GM18508 (cell line): ENCODE measurements at regions not wholly inside any gene's neighbourhood (a gene's known extent, or its start where the extent isn't known, plus 50 kb on each side); places are given as distances from the start of the nearest gene placed in this dataset.

Source experiments
- ATAC-seq: cut with Tn5 transposase; IDR thresholded peaks from one replicate; pipeline ENCODE4 v1.9.1; 2021; ENCODE audit warnings: moderate number of reproducible peaks; ENCODE audit not compliant: insufficient read depth, unreplicated experiment

DNA sequence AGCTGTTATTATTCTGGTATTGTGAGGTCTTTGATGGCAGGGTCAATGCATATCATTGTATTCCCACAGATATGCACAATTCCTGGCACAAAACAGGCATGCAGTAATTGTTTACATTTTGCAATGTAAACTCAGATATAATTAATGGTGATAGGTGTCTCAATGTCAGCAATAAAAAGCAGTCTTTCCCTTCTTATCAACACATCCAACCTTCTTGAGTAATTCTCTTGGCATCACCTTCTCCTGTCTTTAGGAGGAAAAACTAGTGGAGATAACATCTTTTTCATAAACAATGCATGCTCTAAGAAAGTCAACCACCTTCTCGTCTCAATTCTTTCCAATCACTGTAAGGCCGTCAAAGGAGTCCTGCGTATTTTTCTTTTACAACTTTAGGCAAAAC, 313.3 kb upstream of the GULP1 start:
- ATAC-seq = no peak

DNA sequence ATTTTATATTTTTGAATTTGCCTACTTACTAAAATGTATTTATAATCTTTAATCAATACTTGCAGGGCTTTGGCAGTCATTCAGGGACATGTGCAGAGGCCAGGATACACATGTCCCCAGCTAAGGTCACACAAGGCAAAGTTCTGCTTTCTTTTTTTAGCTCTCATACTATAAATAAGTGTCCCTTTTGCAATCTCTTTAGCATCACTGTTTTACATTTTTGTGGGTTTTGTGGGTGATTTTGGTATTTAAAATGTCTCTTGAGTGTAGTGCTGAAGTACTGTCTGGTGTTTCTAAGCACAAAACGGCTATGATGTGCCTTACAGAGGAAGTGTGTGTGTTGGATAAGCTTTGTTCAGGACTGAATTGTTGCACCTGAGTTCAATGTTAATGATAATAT, 309.0 kb upstream of the GULP1 start:
- ATAC-seq = peak; percentile 80

DNA sequence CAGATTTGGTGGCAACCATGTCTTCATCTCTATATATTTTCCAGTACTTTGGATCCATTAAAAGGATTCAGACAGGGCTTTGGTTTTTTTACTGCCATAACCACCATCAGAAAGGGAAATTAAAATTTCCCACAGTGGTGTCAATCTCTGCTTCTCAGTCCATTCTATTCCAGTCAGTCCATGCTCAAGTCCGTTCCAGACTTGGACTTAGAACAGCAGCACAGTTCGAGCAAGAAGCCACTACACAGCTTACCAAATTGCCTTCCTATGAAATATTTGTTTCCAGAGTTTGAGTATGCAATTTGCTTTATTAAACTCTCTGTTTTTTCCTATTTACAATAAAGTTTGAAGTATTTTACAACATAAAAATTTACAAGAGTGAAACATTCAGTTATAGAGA, 306.5 kb upstream of the GULP1 start:
- ATAC-seq = no peak

DNA sequence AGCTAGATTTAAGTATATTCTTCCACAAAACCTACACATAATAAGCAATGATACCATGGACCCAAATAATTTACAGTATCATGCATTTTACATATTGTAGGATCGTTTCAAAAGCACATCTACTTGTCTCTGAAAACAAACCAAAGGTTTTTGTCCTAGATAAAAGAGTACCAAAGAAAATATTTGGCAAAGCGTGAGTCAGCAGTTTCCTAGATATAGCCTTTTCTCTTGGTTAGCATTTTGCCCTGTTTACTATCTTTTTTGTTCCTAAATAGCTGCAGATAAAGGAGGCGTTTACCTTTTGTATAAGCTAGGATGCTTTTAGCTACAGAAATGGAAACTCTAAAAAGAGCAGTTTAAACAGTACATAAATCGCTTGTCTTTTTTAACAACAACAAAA, 305.8 kb upstream of the GULP1 start:
- ATAC-seq = no peak

DNA sequence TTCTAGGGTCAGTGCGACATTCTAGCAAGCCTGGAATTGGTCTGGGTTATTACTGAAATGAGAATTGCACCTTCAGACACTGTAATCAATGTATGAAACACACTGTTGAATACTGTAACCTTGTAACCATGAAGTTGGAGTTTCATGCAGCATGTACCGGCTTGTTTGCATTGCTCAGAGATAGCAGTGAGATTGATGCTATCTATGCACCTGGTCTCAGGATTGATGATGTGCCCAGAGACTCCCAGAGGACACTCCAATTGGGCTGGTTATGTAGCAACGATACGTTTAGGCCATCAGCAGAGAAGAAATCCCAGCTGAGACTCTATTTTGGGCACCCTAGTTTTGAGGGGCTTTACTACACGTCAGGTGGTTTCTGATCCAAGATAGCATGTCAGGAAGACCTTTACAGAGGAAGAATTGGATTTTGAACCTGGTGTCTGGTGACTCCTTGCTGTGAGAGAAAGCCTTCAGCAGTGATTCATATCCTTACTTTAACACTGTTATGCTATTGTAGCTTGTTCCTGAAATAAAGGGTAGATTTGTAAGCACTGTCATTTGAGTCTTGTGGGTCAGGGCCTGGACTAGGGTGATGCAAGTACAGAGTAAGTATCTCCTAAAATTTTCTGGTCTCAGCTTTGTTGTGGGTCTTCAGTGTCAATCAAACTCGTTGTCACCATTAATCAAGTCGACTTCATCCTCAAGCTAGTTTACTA, 305.1 kb upstream of the GULP1 start:
- ATAC-seq = no peak

DNA sequence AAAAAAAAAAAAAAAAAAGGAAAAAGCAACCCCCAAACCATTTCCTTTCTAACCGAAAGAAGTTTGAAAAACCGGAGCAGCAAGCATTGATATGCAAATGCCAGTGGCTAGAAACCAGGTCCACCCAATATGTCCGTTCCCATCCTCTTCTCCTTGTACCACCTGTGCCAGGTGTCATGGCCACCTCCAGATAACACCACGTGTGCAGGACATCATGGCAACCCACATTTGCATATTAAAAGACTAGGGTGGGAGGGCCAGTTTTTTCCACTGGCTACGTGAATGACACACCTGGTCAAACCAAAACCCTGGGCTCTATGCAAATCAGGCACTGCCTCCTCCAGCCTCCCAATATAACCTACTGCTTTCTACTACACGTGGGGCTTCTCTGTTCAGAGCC, 303.3 kb upstream of the GULP1 start:
- ATAC-seq = no peak

DNA sequence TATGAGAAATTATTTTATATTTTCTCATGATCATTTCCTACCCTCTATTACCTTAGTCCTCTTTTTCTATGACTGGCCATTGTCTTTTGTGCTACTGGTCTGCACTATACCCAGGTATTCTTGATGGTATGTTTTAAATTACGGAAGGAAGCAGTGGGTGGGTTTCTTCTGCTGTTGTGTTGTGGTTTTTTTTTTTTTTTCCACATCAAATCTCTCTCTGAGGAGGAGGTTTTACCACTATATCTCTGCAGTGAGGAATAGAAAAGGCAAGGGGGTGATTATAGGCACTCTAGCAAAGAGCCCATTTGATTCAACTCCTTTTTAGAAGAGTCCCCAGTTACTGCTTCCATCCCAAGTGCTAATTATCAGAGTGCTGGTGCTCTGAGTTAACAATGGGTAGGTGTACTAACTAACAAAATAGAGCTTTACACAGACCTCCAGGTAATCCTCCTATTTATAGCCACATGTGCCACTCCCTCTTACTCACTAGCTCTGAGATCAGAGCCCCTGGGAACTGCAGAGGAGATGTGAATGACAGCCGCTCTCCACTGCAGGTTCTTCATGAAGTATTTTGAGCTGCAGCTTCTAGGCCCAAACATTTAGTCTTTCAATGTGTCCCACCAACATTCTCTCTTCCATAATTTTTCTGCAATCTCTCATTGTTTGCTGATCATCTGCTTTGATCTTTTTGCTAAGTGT, 301.6 kb upstream of the GULP1 start:
- no peak for ATAC-seq

DNA sequence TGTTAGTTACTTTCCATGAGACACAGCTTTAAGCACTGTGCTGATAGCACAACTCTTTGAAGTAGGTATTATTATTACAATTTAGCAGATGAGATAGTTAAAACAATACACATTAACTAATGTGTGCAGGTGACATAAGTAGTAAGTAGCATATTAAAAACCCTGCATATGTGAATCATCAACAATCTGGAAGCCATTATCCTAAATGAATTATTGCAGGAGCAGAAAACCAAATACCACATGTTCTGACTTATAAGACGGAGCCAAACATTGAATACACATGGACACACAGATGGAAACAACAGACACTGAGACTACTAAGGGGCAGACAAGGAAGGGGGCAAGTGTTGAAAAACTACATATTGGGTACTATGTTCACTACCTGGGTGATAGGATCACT, 300.3 kb upstream of the GULP1 start:
- ATAC-seq = no peak

DNA sequence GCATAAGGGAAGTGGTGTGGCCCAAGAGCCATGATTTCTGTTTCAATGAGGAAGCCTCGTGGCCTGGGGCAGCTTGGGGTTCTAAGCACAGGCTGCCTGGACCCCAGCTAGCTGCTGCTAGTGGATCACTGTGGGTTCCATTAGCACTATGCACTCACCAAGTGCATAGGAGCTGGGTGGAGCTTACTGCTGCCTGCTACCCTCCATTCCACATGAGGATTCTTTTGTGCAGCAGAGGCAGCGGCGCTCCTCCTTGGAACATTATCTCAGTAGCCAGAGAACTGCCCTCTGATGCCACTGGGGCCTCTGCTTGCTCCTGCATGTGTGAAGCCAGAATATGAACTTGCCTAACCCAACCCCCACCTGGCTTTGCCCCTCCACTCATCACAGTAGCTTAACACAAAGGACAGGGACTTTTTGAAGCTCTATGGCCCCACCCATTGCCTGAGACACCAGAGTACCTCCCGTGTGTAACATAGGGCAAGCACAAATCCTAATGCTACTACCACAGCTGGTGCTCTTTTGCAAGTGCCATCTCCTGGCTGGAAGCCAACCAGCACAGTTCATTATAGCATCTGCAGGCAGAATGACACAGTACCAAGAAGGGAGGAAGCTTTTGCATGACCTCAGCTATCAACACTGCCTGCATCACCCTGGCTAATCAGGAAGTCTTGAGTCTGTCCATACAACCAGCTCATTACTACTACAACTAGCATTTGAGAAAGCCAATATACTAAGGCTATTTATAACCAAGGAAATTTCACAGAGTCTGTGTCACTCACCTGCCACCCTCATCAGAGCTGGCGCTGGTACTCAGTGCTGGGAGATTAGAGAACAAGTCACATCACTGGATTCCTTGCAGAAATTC, 297.0 kb upstream of the GULP1 start:
- ATAC-seq = no peak

DNA sequence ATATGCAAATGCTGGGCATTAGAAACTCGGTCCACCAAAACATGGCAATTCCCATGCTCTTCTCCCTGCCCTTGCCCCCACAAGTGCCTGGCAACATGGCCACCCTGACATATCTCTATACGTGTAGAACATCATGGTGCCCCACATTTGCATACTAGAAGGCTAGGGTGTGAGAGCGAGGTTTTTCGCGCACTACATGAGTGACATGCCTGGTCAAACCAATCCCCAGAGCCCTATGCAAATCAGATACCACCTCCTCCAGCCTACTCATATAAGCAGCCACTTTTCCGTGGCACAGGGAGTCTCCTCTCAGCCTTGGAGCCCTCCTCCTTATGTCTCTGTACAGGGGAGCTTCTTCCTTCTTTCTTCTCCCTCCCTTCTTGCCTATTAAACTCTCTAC, 296.1 kb upstream of the GULP1 start:
- ATAC-seq = no peak

DNA sequence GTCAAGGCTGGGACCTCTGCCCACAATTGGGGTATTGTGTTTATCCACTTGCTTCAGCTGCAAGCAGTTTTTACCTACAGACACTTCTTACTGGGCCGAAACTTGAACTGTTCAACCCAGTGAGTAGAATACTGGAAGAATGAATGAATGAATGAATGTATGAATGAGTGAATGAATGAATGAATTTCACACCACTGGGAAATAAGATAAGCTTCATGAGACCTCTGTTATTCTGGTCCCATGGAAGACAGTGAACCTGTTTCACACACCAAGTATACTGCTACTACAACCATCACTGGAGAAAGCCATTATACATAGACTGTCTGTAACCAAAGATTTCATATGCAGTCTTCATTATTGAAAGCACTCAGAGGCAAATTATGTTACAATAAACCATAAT, 295.0 kb upstream of the GULP1 start:
- ATAC-seq = no peak

DNA sequence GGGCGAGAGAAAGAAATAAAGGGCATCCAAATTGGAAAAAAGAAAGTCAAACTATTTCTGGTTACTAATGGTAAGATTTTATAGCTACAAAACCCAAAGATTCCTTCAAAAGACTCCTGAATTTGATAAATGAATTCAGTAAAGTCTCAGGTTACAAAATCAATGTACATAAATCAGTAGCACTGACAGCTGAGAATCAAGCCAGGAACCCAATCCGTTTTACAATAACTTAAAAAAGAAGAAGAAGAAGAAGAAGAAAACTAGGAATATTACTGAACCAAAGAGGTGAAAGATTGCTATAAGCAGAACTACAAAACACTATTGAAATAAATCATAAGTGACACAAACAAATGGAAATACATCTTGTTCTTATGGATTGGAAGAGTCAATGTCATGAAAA, 291.5 kb upstream of the GULP1 start:
- ATAC-seq = no peak

DNA sequence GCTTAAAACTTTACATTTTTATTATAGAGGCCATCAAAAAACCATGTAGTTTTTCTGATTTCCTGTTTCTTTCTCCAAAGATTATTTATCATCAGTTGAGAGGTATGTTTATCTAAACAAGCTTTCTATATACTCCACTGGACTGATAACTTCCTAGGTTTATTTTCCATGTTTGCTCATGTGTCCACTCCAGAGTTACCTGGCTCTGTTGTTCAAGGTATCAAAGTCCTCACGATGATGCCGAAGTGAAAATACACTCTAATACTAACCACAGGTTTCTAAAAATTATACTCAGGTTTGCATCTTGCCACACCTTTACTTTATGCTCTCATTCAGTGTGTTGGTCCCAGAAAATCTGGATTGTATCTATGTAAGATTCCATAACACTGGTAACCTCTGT, 287.9 kb upstream of the GULP1 start:
- ATAC-seq = no peak

DNA sequence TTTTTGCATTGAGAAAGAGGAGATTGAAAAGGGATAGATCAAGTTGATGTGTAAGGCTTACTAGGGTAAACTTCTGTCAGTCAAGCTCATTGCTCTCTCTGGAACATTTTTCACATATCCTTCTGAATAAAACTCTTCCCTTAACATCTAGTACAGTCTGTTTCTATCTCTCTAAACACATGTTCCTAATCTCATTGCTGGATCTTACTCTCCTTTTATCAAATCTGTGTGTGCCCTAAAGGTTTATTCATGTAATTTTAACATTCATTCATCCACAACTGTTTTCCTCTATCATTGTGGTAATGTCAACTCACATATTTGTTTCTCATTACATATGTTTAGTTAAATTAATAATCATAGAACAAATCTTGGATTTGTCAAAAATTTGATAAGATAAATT, 277.9 kb upstream of the GULP1 start:
- no peak for ATAC-seq

DNA sequence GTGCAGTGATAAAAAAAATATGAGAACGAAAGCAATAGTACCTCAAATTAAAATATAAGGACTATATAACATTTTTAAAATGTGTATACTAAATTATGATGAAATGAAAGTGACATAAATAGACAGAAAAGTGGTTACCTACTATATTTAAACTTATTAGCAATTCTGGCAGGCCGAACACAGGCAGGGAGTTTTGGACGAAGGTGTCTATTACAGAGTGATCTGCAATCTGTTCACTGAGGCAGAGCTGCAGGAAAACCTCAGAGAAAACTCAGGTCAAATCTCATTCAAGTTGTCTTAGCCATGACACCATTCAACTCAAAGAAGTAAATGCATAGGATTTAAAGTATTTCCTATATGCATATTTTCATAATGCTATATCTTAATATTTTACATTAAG, 274.8 kb upstream of the GULP1 start:
- ATAC-seq = no peak

DNA sequence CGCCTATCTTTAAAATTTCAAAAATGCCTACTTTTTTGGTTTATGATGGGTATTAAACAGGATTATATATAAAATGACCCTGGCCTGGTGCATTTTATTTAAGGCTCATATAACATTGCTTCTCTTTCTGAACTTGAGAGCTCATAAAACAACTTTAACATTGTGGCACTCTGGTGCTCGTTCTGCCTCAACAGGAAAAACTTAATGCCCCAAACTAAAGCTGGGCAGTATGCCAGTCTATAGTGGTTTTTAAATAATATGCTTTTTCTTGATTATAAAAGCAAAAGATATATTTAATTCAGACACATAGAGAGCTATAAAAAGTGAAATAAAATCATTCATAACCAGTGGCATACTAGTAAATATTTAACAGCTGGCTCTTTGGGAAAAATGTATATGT, 269.3 kb upstream of the GULP1 start:
- ATAC-seq = no peak

DNA sequence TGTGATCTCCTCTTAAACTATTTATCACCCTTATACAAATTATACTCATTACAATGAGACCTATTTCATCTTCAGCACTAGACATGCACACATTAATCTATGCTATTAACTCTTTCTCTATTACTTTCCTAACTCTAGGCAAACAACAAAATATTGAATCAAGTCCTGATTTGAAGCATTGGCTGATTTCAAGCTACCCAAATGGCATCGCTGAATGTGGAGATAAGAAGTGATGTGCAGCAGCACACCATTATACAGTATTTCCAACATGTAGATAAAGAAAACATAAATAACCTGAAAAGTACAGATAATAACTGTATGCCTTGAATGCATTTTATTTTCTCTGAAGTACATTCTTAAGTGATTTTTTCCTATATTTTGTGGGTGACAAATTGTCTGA, 268.6 kb upstream of the GULP1 start:
- no peak for ATAC-seq

DNA sequence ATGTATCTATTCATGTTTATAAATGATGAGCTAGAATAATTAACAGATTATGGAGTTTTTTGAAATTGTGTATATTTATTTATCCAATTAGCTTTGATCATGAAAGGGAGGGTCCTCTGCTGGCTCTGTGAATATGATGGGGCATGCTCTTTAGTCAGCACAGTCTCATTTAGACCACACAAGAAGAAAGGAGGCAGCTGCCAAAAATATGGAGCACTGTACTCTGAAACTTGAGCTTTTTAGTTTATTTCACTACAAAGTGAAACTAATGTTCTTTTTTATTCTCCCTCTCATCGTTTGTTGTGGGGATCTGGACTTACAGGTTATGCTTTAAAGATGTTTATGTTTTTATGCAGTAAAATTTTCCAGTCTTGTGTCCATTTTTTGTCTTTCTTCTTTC, 266.9 kb upstream of the GULP1 start:
- no peak for ATAC-seq

DNA sequence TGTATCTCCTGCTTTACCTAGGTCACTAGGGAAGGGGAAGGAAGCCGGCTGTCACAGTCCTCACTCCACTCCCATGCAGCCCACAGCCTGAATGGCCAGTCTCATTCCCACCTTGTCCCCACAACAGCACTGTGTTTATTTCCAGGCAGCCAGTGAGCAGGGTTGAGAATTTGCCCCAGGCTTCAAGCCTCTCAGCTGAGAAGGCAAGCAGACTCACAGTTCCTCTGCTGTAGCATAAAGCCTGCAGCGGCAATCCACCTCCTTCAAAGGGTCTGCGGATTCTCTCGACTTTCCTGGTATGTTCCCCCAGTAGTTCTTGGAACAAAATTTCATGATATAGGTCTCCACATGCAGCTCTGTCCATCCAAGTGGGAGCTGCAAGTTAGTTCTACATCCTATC, 262.9 kb upstream of the GULP1 start:
- no peak for ATAC-seq

DNA sequence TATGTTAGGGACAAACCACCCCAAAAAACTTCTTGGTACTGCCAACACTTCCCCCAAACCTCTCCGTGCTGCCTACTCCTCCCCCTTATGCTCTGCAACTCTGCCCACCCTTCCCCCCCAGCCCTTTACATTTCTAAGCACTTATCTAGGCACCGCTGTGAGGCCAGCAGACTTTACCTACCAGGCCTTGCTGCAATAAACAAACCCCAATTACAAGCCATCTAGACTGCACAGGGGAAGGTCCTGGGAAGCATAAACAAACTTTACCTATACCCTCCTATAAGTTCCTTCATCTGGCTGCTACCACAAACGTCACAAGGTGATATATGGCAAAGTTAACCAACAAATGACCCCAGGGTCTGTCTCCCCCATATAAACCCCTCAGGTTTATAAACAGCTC, 259.4 kb upstream of the GULP1 start:
- ATAC-seq = no peak

DNA sequence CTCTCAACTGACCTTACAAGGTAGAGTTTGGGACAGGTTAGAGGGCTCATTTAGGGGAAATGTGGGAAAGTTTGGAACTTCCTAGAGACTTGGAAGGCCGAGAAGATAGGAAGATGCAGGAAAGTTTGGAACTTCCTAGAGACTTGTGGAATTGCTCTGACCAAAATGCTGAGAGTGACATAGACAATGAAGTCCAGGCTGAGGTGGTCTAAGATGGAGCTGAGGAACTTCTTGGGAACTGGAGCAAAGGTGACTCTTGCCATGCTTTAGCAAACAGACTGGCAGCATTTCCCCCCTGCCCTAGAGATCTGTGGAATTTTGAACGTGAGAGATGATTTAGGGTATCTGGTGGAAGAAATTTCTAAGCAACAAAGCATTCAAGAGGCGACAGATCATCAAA, 258.9 kb upstream of the GULP1 start:
- ATAC-seq = no peak
